Kidney (tissue), 13 donors: ENCODE measurements at regions not wholly inside any gene's neighbourhood (a gene's known extent, or its start where the extent isn't known, plus 50 kb on each side); places are given as distances from the start of the nearest gene placed in this dataset.

Experiments used
- DNase-seq, 5 donors: peaks; one replicate each; pipeline ENCODE4 v3.0.0-alpha.2; 2013 to 2020
- FAIRE-seq: peaks from 2 replicates; lab custom pipeline; 2012; peaks lifted over from hg19 to GRCh38; lab: Jason Lieb, UNC
- H3K27ac ChIP-seq, 2 donors: one replicate each; pipeline ENCODE4 v1.7.0; 2013; ENCODE audit warnings: low read depth in 2 of 2, low read length in 2 of 2, inconsistent platforms in 1 of 2
- H3K27me3 ChIP-seq: one replicate; pipeline ENCODE4 v1.7.1; 2013; ENCODE audit warnings: low read length, inconsistent platforms; ENCODE audit not compliant: control insufficient read depth, insufficient read depth
- H3K36me3 ChIP-seq, 3 donors: one replicate each; pipeline versions ENCODE4 v1.7.0 to v1.7.1; 2013; ENCODE audit warnings: low read length in 3 of 3, control low read depth in 1 of 3, inconsistent platforms in 1 of 3; ENCODE audit not compliant: insufficient read depth in 3 of 3, control insufficient read depth in 2 of 3
- H3K4me1 ChIP-seq, 3 donors: one replicate each; pipeline versions ENCODE4 v1.7.0 to v1.7.1; 2013; ENCODE audit warnings: low read length in 3 of 3, inconsistent platforms in 1 of 3, low read depth in 1 of 3; ENCODE audit not compliant: control insufficient read depth in 2 of 3, insufficient read depth in 2 of 3
- H3K4me3 ChIP-seq, 3 donors: one replicate each; pipeline versions ENCODE4 v1.7.0 to v1.8.1; 2013; ENCODE audit warnings: low read length in 3 of 3, control low read depth in 1 of 3, inconsistent platforms in 1 of 3
- H3K9ac ChIP-seq, 3 donors: one replicate each; pipeline versions ENCODE4 v1.7.0 to v1.7.1; 2013; ENCODE audit warnings: low read length in 3 of 3, control low read depth in 1 of 3, inconsistent platforms in 1 of 3
- H3K9me3 ChIP-seq, 3 donors: one replicate each; pipeline versions ENCODE4 v1.7.0 to v1.7.1; 2013; ENCODE audit warnings: low read length in 3 of 3, control low read depth in 1 of 3, inconsistent platforms in 1 of 3; ENCODE audit not compliant: control insufficient read depth in 2 of 3, insufficient read depth in 1 of 3
- intact Hi-C: fragments of 100-400 bp; cut with DNase I; formaldehyde crosslinking; loops from one replicate; pipeline ENCODE4 v1.11.1; 2022
- TF ChIP-seq, protein P1 (sequence below): IDR thresholded peaks from 3 replicates; pipeline ENCODE4 v1.5.1; 2012; ENCODE audit warnings: mild to moderate bottlenecking, moderate library complexity, borderline replicate concordance; ENCODE audit not compliant: insufficient read depth; ENCODE audit errors: extremely low read depth
- donor health status: control.
- donor health status: control.
- donor health status: control.
- donor health status: control.
- donor health status: control.
- donor health status: DM: yes; HTN: yes; CAD: no.
- donor health status: Normal renal cell carcinoma (clear cell type).

DNA sequence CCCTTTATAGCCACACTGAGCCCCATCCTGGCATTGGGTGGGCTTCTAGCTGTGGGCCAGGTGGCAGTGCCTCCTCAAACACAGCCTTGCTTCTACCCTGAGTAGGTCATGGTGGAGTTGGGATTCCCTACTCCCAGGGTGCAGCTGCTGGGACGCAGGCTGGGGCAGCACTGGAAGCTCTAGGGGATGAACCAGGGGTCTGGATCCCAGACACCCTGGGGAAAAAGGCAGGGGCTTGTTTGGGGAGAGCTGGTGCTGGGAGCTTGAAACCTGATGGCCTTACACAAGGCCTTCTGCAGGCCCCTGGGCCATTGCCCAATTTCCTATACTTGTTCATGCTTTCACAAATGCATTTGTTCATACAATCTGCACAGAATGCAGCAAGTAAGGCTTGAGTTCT is 103.7 kb upstream of the CTBP2 start:
- Histone ChIP-seq H3K27me3 (no peaks in the 10 kb centered on the region), H3K27ac (no peak overlapping the region), H3K36me3 (no peaks in the 10 kb centered on the region), H3K4me1 (no peaks in the 10 kb centered on the region), H3K9me3 (no peaks in the 10 kb centered on the region), H3K9ac (no peak overlapping the region), H3K4me3 (no peak overlapping the region)
- DNase-seq = no peak
- TF ChIP-seq, protein P1, sequence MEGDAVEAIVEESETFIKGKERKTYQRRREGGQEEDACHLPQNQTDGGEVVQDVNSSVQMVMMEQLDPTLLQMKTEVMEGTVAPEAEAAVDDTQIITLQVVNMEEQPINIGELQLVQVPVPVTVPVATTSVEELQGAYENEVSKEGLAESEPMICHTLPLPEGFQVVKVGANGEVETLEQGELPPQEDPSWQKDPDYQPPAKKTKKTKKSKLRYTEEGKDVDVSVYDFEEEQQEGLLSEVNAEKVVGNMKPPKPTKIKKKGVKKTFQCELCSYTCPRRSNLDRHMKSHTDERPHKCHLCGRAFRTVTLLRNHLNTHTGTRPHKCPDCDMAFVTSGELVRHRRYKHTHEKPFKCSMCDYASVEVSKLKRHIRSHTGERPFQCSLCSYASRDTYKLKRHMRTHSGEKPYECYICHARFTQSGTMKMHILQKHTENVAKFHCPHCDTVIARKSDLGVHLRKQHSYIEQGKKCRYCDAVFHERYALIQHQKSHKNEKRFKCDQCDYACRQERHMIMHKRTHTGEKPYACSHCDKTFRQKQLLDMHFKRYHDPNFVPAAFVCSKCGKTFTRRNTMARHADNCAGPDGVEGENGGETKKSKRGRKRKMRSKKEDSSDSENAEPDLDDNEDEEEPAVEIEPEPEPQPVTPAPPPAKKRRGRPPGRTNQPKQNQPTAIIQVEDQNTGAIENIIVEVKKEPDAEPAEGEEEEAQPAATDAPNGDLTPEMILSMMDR = no peak
- FAIRE-seq = no peak
- intact Hi-C loops = no loop called here

DNA sequence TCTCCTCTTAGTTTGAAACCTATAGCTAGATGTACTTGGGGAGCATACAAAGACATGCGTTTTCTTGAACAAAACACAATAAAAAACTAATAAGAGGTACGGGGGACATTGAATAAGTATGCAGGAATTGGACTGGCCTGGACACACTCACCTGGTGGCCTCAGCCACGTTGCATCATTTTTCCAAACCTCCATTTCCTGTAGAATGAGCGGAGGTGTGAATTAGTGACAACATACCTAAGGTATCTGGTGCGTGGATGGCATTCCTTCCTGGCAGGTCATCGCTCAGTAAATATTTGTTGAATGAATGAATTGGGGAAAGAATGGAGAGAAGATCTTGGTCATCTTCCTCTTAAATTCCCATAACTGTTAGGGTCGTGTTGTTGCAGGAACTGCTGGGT is 103.2 kb upstream of the CTBP2 start:
- no peaks in the 10 kb centered on the region for H3K4me1 ChIP-seq
- no peaks in the 10 kb centered on the region for H3K27me3 ChIP-seq
- DNase-seq = no peak
- no peak overlapping the region for H3K27ac ChIP-seq
- no peak for FAIRE-seq
- H3K4me3 ChIP-seq = no peak overlapping the region
- H3K9ac ChIP-seq = no peak overlapping the region
- TF ChIP-seq, protein P1 = no peak
- no peaks in the 10 kb centered on the region for H3K9me3 ChIP-seq
- intact Hi-C loops = no loop called here
- H3K36me3 ChIP-seq = no peaks in the 10 kb centered on the region

DNA sequence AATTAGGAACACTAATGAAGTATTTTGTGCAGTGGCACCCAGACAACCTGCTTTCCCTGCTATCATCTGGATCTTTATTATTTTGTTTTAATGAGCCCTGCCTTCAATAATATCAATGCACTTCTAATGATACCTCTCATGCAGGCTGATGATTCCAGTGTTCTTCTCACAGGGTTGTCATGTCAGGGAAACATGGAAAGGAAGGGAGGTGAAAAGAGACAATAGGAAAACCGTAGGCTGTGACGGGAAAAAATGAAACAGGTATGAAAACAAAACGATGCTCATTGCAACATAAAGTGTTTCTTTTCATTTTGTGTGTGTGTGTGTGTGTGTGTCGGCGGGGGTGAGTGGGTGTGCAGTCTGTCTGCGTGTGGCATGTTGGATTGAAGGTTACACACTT is 102.6 kb upstream of the CTBP2 start:
- DNase-seq = no peak
- Histone ChIP-seq H3K9ac (no peak overlapping the region), H3K27me3 (no peaks in the 10 kb centered on the region), H3K4me1 (no peaks in the 10 kb centered on the region), H3K9me3 (no peaks in the 10 kb centered on the region), H3K4me3 (no peak overlapping the region), H3K27ac (no peak overlapping the region), H3K36me3 (no peaks in the 10 kb centered on the region)
- TF ChIP-seq, protein P1 = no peak
- no peak for FAIRE-seq
- intact Hi-C loops = no loop called here

DNA sequence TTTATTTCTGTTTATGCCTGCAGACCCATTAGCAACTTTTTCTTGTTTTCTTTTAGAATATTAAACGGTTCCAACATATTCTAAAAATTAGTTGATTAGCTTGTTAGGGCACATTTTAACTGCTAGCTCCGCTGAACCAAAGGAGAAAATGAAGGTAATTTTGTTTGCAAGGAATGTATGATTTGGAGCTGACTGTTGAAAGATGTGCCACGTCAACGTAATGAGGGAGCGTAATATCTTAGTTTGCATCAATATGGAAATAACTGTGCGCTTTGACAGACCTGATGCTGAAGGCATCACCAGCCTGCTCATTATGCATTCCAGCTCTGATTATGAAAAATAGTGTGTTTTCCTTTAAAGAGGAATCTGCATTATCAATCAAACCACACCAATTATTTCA is 102.0 kb upstream of the CTBP2 start:
- Histone ChIP-seq H3K27me3 (no peaks in the 10 kb centered on the region), H3K27ac (no peak overlapping the region), H3K4me3 (no peak overlapping the region), H3K4me1 (no peaks in the 10 kb centered on the region), H3K9ac (no peak overlapping the region), H3K36me3 (no peaks in the 10 kb centered on the region), H3K9me3 (no peaks in the 10 kb centered on the region)
- FAIRE-seq = no peak
- TF ChIP-seq, protein P1 = no peak
- DNase-seq = no peak
- intact Hi-C loops = no loop called here
